HepG2 (cell line): ENCODE measurements at regions not wholly inside any gene's neighbourhood (a gene's known extent, or its start where the extent isn't known, plus 50 kb on each side); places are given as distances from the start of the nearest gene placed in this dataset.
A peak's percentile ranks its signal among the peaks of the same experiment; 100 is the strongest.

Source experiments
- ATAC-seq: fragments of 200-7000 bp; cut with Tn5 transposase; 3 replicates; pipeline ENCODE4 v1.9.1; 2020; ENCODE audit warnings: mild to moderate bottlenecking, moderate library complexity
- BruUV-seq: library from RNA; stranded (reverse); fragments of 400-500 nt; replicated peaks from 2 replicates; lab custom pipeline; 2021; lab: Mats Ljungman, UMichigan
- CTCF ChIA-PET: fragments of 300-600 bp; formaldehyde crosslinking; extraction: SDS; loops from one replicate; lab custom pipeline; 2021; ENCODE audit warnings: low total read pairs, inconsistent platforms, low intra/inter-chr PET ratio; lab: Yijun Ruan, JAX
- POLR2A ChIA-PET: fragments of 350-600 bp; sonication (Branson Sonifier 250); formaldehyde crosslinking; loops from one replicate; lab custom pipeline; 2020; ENCODE audit warnings: antibody characterized with exemption, inconsistent platforms; lab: Yijun Ruan, JAX
- DNase-seq: peaks from one replicate; pipeline ENCODE4 v3.0.0-alpha.2; 2015; ENCODE audit warnings: low spot score
- FAIRE-seq: peaks from 3 replicates; lab custom pipeline; 2011; peaks lifted over from hg19 to GRCh38; lab: Jason Lieb, UNC
- H2AFZ ChIP-seq: one replicate; pipeline ENCODE4 v1.6.1; 2011; ENCODE audit warnings: low read length, inconsistent platforms
- H3K27ac ChIP-seq: fragments of 300-600 bp; 3 replicates; pipeline ENCODE4 v1.8.0; 2011; ENCODE audit warnings: mixed run types, mild to moderate bottlenecking, mixed read lengths, low read length, inconsistent platforms; ENCODE audit not compliant: insufficient read depth; ENCODE audit errors: extremely low read length
- H3K27me3 ChIP-seq, 2 experiments: fragments of 200-600 bp in 1 of 2; 2 replicates in 1 of 2; 3 replicates in 1 of 2; pipeline versions ENCODE4 v1.6.0 to v1.8.0; 2011; ENCODE audit warnings: low read length in 2 of 2, mild to moderate bottlenecking in 2 of 2, moderate library complexity in 2 of 2, inconsistent platforms in 1 of 2; ENCODE audit not compliant: insufficient read depth in 2 of 2, control insufficient read depth in 1 of 2
- H3K36me3 ChIP-seq, 2 experiments: fragments of 200-600 bp in 1 of 2; replicated peaks in 1 of 2; 2 replicates in 1 of 2; 3 replicates in 1 of 2; pipeline versions ENCODE4 v1.5.1 to v1.8.0; 2011; ENCODE audit warnings: low read length in 2 of 2, inconsistent platforms in 1 of 2; ENCODE audit not compliant: insufficient read depth in 2 of 2, control insufficient read depth in 1 of 2
- H3K4me1 ChIP-seq: 2 replicates; pipeline ENCODE4 v1.5.1; 2012; ENCODE audit warnings: low read length, inconsistent platforms; ENCODE audit not compliant: insufficient read depth
- H3K4me2 ChIP-seq: 2 replicates; pipeline ENCODE4 v1.6.0; 2011; ENCODE audit warnings: low read depth, low read length, inconsistent platforms
- H3K4me3 ChIP-seq, 3 experiments: fragments of 200-600 bp in 1 of 3; sonication (generic), shearing (Covaris generic) in 1 of 3; replicated peaks in 1 of 3; 2 replicates each; pipeline ENCODE4 v1.5.1; 2011 to 2016; ENCODE audit warnings: low read length in 3 of 3, inconsistent platforms in 2 of 3, low read depth in 2 of 3, mild to moderate bottlenecking in 2 of 3, control low read depth in 1 of 3, mixed read lengths in 1 of 3; ENCODE audit not compliant: insufficient read depth in 1 of 3
- H3K79me2 ChIP-seq: one replicate; pipeline ENCODE4 v1.6.1; 2011; ENCODE audit warnings: low read length, inconsistent platforms; ENCODE audit not compliant: insufficient read depth
- H3K9ac ChIP-seq: 2 replicates; pipeline ENCODE4 v1.6.0; 2011; ENCODE audit warnings: mild to moderate bottlenecking, low read depth, low read length, inconsistent platforms; ENCODE audit not compliant: insufficient read depth
- H3K9me3 ChIP-seq: 2 replicates; pipeline ENCODE4 v1.5.1; 2012; ENCODE audit warnings: mild to moderate bottlenecking, low read length
- H4K20me1 ChIP-seq: 2 replicates; pipeline ENCODE4 v1.6.0; 2011; ENCODE audit warnings: inconsistent platforms, mild to moderate bottlenecking, low read length, moderate library complexity; ENCODE audit not compliant: insufficient read depth
- ARHGAP35 ChIP-seq: sonication (generic); formaldehyde crosslinking; IDR thresholded peaks from 2 replicates; pipeline ENCODE4 v1.9.0; 2022; ENCODE audit warnings: mild to moderate bottlenecking, inconsistent platforms, moderate library complexity, missing genetic modification reagents, borderline replicate concordance
- CEBPB ChIP-seq: IDR thresholded peaks from 2 replicates; pipeline ENCODE4 v1.6.1; 2011; ENCODE audit warnings: low read depth, low read length, improper control_type of control experiment, borderline replicate concordance
- FOXJ3 ChIP-seq: sonication (generic); formaldehyde crosslinking; IDR thresholded peaks from 2 replicates; pipeline ENCODE4 v1.4.0; 2020; ENCODE audit warnings: missing genetic modification reagents, mild to moderate bottlenecking, borderline replicate concordance
- HNF4A ChIP-seq: sonication (generic); formaldehyde crosslinking; IDR thresholded peaks from 2 replicates; pipeline ENCODE4 v1.4.0; 2020; ENCODE audit warnings: missing genetic modification reagents
- NFE2L2 ChIP-seq: fragments of 150-350 bp; IDR thresholded peaks from 2 replicates; pipeline ENCODE4 v1.6.1; 2014; ENCODE audit warnings: low read length
- PAF1 ChIP-seq: IDR thresholded peaks from 2 replicates; pipeline ENCODE4 v1.6.1; 2016; ENCODE audit warnings: missing genetic modification reagents, missing compliant biosample characterization
- POLR2AphosphoS2 ChIP-seq: IDR thresholded peaks from 2 replicates; pipeline ENCODE4 v1.6.1; 2011; ENCODE audit warnings: low read depth, low read length, improper control_type of control experiment
- TARDBP ChIP-seq: sonication (generic); formaldehyde crosslinking; IDR thresholded peaks from 2 replicates; pipeline ENCODE4 v1.8.0; 2022; ENCODE audit warnings: mild to moderate bottlenecking, missing genetic modification reagents
- ZFP41 ChIP-seq: sonication (generic); formaldehyde crosslinking; IDR thresholded peaks from 2 replicates; pipeline ENCODE4 v1.4.0; 2020; ENCODE audit warnings: mild to moderate bottlenecking, missing genetic modification reagents, borderline replicate concordance
- ZFYVE20 ChIP-seq: sonication (generic); formaldehyde crosslinking; IDR thresholded peaks from 2 replicates; pipeline ENCODE4 v1.8.0; 2023; ENCODE audit warnings: low read depth, mild to moderate bottlenecking, moderate library complexity, missing genetic modification reagents, borderline replicate concordance
- WGBS: methylation state at CpG from one replicate; pipeline ENCODE4 v1.1.6; 2017; ENCODE audit warnings: low lambda C conversion rate; 5-methylcytosine and 5-hydroxymethylcytosine counted together
- in situ Hi-C: cut with HindIII; loops from 2 replicates; pipeline ENCODE4 v1.10.0; 2017; ENCODE audit warnings: low pct_unique_long_range_greater_than_20kb; ENCODE audit not compliant: extremely low pct_ligation_motif_present
- intact Hi-C: fragments of 100-400 bp; cut with micrococcal nuclease; formaldehyde crosslinking; loops from one replicate; pipeline ENCODE4 v1.10.0; 2022; ENCODE audit not compliant: unreplicated experiment
- TF ChIP-seq, protein P1 (sequence below), 2 experiments: sonication (generic) in 1 of 2; formaldehyde crosslinking in 1 of 2; IDR thresholded peaks; 2 replicates each; pipeline versions ENCODE4 v1.4.0 to v1.6.1; 2016 to 2020; ENCODE audit warnings: borderline replicate concordance in 1 of 2, low read depth in 1 of 2, mild to moderate bottlenecking in 1 of 2, missing genetic modification reagents in 1 of 2
- TF ChIP-seq, protein P2 (sequence below): sonication (generic); formaldehyde crosslinking; IDR thresholded peaks from 2 replicates; pipeline ENCODE4 v1.4.0; 2020; ENCODE audit warnings: missing genetic modification reagents

DNA sequence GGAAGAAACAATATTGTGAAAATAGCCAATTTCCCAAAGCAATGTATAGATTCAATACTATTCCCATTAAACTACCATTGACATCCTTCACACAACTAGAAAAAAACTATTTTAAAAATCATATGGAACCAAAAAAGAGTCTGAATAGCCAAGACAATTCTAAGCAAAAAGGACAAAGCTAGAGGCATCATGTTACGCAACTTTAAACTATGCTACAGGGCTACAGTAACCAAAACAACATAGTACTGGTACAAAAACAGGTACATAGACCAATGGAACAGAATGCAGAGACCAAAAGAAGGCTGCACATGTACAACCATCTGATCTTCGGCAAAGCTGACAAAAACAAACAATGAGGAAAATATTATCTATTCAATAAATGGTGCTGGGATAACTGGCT lies 233.3 kb upstream of the TMPRSS15 start:
- no peak for DNase-seq
- 15% methylated on average over 2 of the region's 2 CpGs for WGBS
- no peaks in the 10 kb centered on the region for H3K79me2 ChIP-seq
- no peaks in the 10 kb centered on the region for H3K36me3 ChIP-seq
- no peaks in the 10 kb centered on the region for H4K20me1 ChIP-seq
- in situ Hi-C loops, result no loop called here
- intact Hi-C loops, result no loop called here
- no peak overlapping the region for H3K27ac ChIP-seq
- TF ChIP-seq TARDBP (CRISPR knock-in tag) (no peak), CEBPB (peak; percentile 48), FOXJ3 (no peak)
- BruUV-seq, result no TSS peak
- peaks cover 86% of the 10 kb centered on the region for H3K9me3 ChIP-seq
- no peaks in the 10 kb centered on the region for H3K27me3 ChIP-seq
- no peak overlapping the region for H2AFZ ChIP-seq
- no peaks in the 10 kb centered on the region for H3K4me1 ChIP-seq
- no peak for FAIRE-seq
- H3K4me2 ChIP-seq, result no peak overlapping the region
- ChIA-PET POLR2A (no interaction called here), CTCF (no interaction called here)
- no peak overlapping the region for H3K4me3 ChIP-seq
- no peak for ATAC-seq
- H3K9ac ChIP-seq, result no peak overlapping the region

DNA sequence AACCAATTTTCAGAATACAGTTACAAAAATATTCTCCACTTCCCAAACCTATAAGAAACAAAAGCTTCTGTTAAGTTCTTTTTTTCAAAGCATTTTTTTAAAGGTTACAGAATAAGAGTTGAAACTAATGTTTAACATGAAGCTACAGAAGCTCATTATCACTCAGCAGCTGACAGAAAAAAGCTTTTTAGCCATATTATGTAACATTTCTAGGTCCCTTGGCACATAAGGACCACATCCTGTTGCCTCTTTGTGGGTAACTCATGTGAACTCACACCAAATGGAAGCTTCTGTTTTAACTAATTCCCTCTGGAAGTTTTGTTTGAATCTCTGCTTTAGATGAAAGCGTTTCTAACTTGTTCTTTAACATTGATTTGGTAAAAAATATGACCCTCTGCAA lies 242.5 kb upstream of the TMPRSS15 start:
- no peaks in the 10 kb centered on the region for H3K4me1 ChIP-seq
- intact Hi-C loops (no loop called here), in situ Hi-C loops (no loop called here)
- H2AFZ ChIP-seq, result no peak overlapping the region
- 0% methylated on average over 1 of the region's 1 CpG for WGBS
- H3K79me2 ChIP-seq, result no peaks in the 10 kb centered on the region
- H3K9ac ChIP-seq, result no peak overlapping the region
- BruUV-seq, result no TSS peak
- POLR2A ChIA-PET, result no interaction called here
- H4K20me1 ChIP-seq, result no peaks in the 10 kb centered on the region
- CTCF ChIA-PET, result no interaction called here
- FAIRE-seq (no peak), ATAC-seq (no peak), DNase-seq (no peak)
- H3K9me3 ChIP-seq, result peaks cover 90% of the 10 kb centered on the region
- H3K27ac ChIP-seq, result no peak overlapping the region
- H3K4me3 ChIP-seq, result no peak overlapping the region
- no peaks in the 10 kb centered on the region for H3K36me3 ChIP-seq
- no peak overlapping the region for H3K4me2 ChIP-seq
- no peaks in the 10 kb centered on the region for H3K27me3 ChIP-seq
- TF ChIP-seq NFE2L2, result no peak
- no peak for TF ChIP-seq ARHGAP35 (CRISPR knock-in tag)
- TF ChIP-seq ZFYVE20 (CRISPR knock-in tag), result no peak
- TF ChIP-seq POLR2AphosphoS2, result no peak
- no peak for TF ChIP-seq PAF1 (CRISPR knock-in tag)
- no peak for TF ChIP-seq HNF4A
- TF ChIP-seq, protein P1, sequence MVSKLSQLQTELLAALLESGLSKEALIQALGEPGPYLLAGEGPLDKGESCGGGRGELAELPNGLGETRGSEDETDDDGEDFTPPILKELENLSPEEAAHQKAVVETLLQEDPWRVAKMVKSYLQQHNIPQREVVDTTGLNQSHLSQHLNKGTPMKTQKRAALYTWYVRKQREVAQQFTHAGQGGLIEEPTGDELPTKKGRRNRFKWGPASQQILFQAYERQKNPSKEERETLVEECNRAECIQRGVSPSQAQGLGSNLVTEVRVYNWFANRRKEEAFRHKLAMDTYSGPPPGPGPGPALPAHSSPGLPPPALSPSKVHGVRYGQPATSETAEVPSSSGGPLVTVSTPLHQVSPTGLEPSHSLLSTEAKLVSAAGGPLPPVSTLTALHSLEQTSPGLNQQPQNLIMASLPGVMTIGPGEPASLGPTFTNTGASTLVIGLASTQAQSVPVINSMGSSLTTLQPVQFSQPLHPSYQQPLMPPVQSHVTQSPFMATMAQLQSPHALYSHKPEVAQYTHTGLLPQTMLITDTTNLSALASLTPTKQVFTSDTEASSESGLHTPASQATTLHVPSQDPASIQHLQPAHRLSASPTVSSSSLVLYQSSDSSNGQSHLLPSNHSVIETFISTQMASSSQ (IDR thresholded peaks at IDR 0.05; ENCODE audit: low read depth), result no peak
- TF ChIP-seq, protein P1 (CRISPR knock-in tag; IDR thresholded peaks at IDR 0.05; ENCODE audit: borderline replicate concordance), result no peak
- TF ChIP-seq, protein P2, sequence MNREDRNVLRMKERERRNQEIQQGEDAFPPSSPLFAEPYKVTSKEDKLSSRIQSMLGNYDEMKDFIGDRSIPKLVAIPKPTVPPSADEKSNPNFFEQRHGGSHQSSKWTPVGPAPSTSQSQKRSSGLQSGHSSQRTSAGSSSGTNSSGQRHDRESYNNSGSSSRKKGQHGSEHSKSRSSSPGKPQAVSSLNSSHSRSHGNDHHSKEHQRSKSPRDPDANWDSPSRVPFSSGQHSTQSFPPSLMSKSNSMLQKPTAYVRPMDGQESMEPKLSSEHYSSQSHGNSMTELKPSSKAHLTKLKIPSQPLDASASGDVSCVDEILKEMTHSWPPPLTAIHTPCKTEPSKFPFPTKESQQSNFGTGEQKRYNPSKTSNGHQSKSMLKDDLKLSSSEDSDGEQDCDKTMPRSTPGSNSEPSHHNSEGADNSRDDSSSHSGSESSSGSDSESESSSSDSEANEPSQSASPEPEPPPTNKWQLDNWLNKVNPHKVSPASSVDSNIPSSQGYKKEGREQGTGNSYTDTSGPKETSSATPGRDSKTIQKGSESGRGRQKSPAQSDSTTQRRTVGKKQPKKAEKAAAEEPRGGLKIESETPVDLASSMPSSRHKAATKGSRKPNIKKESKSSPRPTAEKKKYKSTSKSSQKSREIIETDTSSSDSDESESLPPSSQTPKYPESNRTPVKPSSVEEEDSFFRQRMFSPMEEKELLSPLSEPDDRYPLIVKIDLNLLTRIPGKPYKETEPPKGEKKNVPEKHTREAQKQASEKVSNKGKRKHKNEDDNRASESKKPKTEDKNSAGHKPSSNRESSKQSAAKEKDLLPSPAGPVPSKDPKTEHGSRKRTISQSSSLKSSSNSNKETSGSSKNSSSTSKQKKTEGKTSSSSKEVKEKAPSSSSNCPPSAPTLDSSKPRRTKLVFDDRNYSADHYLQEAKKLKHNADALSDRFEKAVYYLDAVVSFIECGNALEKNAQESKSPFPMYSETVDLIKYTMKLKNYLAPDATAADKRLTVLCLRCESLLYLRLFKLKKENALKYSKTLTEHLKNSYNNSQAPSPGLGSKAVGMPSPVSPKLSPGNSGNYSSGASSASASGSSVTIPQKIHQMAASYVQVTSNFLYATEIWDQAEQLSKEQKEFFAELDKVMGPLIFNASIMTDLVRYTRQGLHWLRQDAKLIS (CRISPR knock-in tag), result no peak
- TF ChIP-seq ZFP41 (CRISPR knock-in tag), result no peak
